HCT116 (cell line): ENCODE measurements at regions not wholly inside any gene's neighbourhood (a gene's known extent, or its start where the extent isn't known, plus 50 kb on each side); places are given as distances from the start of the nearest gene placed in this dataset.

Experiments
- ATAC-seq: fragments of 200-7000 bp; cut with Tn5 transposase; 2 replicates; pipeline ENCODE4 v1.9.1; 2020; ENCODE audit warnings: mild to moderate bottlenecking, moderate library complexity
- BruUV-seq: library from RNA; stranded (reverse); fragments of 400-500 nt; replicated peaks from 2 replicates; lab custom pipeline; 2021; lab: Mats Ljungman, UMichigan
- CTCF ChIA-PET: fragments of 300-600 bp; sonication (Branson Sonifier 250); formaldehyde crosslinking; loops from one replicate; lab custom pipeline; 2021; ENCODE audit warnings: antibody characterized with exemption; lab: Charles Lee
- POLR2A ChIA-PET: fragments of 300-600, 350-600 bp; sonication (Branson Sonifier 250); formaldehyde crosslinking; loops from one replicate; lab custom pipeline; 2021; ENCODE audit warnings: antibody characterized with exemption; lab: Charles Lee
- RAD21 ChIA-PET, 2 experiments: fragments of 300-600 bp; sonication (Branson Sonifier 250); formaldehyde crosslinking; loops; one replicate each; lab custom pipeline; 2023; ENCODE audit warnings: low total read pairs in 2 of 2; ENCODE audit not compliant: uncharacterized antibody in 2 of 2, unreplicated experiment in 2 of 2, low non-redundant PET in 1 of 2; lab: Charles Lee
- DNase-seq: peaks from one replicate; pipeline ENCODE4 v3.0.0-alpha.2; 2010; ENCODE audit warnings: low read depth, low spot score
- H2AFZ ChIP-seq: fragments of 200-600 bp; shearing (Covaris generic), sonication (generic); 2 replicates; pipeline ENCODE4 v1.6.1; 2017; ENCODE audit warnings: low read depth, mixed run types, mixed read lengths, antibody characterized with exemption, low read length; ENCODE audit not compliant: poor library complexity, severe bottlenecking
- H3K27ac ChIP-seq: 2 replicates; pipeline ENCODE4 v1.5.1; 2012; ENCODE audit warnings: low read depth, low read length
- H3K27me3 ChIP-seq: fragments of 200-600 bp; sonication (generic); 2 replicates; pipeline ENCODE4 v1.6.1; 2016; ENCODE audit warnings: mixed run types, low read length, mixed read lengths; ENCODE audit not compliant: insufficient read depth
- H3K36me3 ChIP-seq, 2 experiments: fragments of 200-500 bp in 1 of 2; fragments of 200-600 bp in 1 of 2; sonication (Bioruptor generic) in 1 of 2; sonication (generic) in 1 of 2; 2 replicates each; pipeline versions ENCODE4 v1.5.1 to v1.6.1; 2014 to 2016; ENCODE audit warnings: low read length in 2 of 2, inconsistent platforms in 1 of 2, mixed read lengths in 1 of 2, mixed run types in 1 of 2; ENCODE audit not compliant: insufficient read depth in 2 of 2, control insufficient read depth in 1 of 2
- H3K4me1 ChIP-seq, 2 experiments: fragments of 200-600 bp in 1 of 2; sonication (generic) in 1 of 2; 2 replicates each; pipeline versions ENCODE4 v1.5.1 to v1.6.1; 2012 to 2017; ENCODE audit warnings: low read length in 2 of 2, inconsistent platforms in 1 of 2, mild to moderate bottlenecking in 1 of 2, mixed read lengths in 1 of 2, mixed run types in 1 of 2, moderate library complexity in 1 of 2; ENCODE audit not compliant: insufficient read depth in 2 of 2, control insufficient read depth in 1 of 2
- H3K4me2 ChIP-seq: fragments of 200-600 bp; sonication (generic); 2 replicates; pipeline ENCODE4 v1.6.1; 2017; ENCODE audit warnings: mixed run types, low read length, mixed read lengths
- H3K4me3 ChIP-seq, 2 experiments: fragments of 200-600 bp in 1 of 2; sonication (generic) in 1 of 2; replicated peaks in 1 of 2; 2 replicates each; pipeline ENCODE4 v1.5.1; 2011 to 2016; ENCODE audit warnings: low read length in 2 of 2, control low read depth in 1 of 2, low read depth in 1 of 2, mild to moderate bottlenecking in 1 of 2, mixed read lengths in 1 of 2, mixed run types in 1 of 2
- H3K79me2 ChIP-seq: fragments of 200-600 bp; sonication (generic); 2 replicates; pipeline ENCODE4 v1.6.1; 2017; ENCODE audit warnings: mild to moderate bottlenecking, mixed run types, low read length, moderate library complexity, mixed read lengths; ENCODE audit not compliant: insufficient read depth
- H3K9ac ChIP-seq: fragments of 200-600 bp; sonication (generic); 2 replicates; pipeline ENCODE4 v1.6.1; 2016; ENCODE audit warnings: low read length, mixed read lengths
- H3K9me2 ChIP-seq: fragments of 200-600 bp; sonication (generic), shearing (Covaris generic); 2 replicates; pipeline ENCODE4 v1.6.1; 2017; ENCODE audit warnings: mixed run types, mild to moderate bottlenecking, moderate library complexity; ENCODE audit not compliant: insufficient read depth
- H3K9me3 ChIP-seq, 2 experiments: fragments of 200-500 bp in 1 of 2; fragments of 200-600 bp in 1 of 2; sonication (Bioruptor generic) in 1 of 2; sonication (generic) in 1 of 2; 2 replicates each; pipeline ENCODE4 v1.6.1; 2014 to 2017; ENCODE audit warnings: low read length in 2 of 2, mixed read lengths in 2 of 2, inconsistent platforms in 1 of 2, low read depth in 1 of 2, mild to moderate bottlenecking in 1 of 2, mixed run types in 1 of 2, moderate library complexity in 1 of 2; ENCODE audit not compliant: control insufficient read depth in 1 of 2, insufficient read depth in 1 of 2
- H4K20me1 ChIP-seq: fragments of 200-600 bp; sonication (generic), shearing (Covaris generic); 2 replicates; pipeline ENCODE4 v1.6.1; 2017; ENCODE audit warnings: mixed run types, mild to moderate bottlenecking, moderate library complexity; ENCODE audit not compliant: insufficient read depth
- ATF3 ChIP-seq: IDR thresholded peaks from 2 replicates; pipeline ENCODE4 v1.6.1; 2012
- CEBPB ChIP-seq: IDR thresholded peaks from 2 replicates; pipeline ENCODE4 v1.6.1; 2012; ENCODE audit warnings: low read depth
- CTCF ChIP-seq, 3 experiments: fragments of 200-600 bp in 1 of 3; sonication (generic) in 1 of 3; IDR thresholded peaks in 2 of 3; conservative IDR thresholded peaks in 1 of 3; 2 replicates each; pipeline ENCODE4 v1.5.1; 2012 to 2017; ENCODE audit warnings: low read depth in 2 of 3, low read length in 2 of 3, antibody characterized with exemption in 1 of 3, borderline replicate concordance in 1 of 3, control low read depth in 1 of 3, mild to moderate bottlenecking in 1 of 3, mixed read lengths in 1 of 3, mixed run types in 1 of 3, moderate library complexity in 1 of 3; ENCODE audit not compliant: insufficient read depth in 1 of 3
- EGR1 ChIP-seq: IDR thresholded peaks from 2 replicates; pipeline ENCODE4 v1.6.1; 2012; ENCODE audit warnings: low read depth
- ELF1 ChIP-seq: IDR thresholded peaks from 2 replicates; pipeline ENCODE4 v1.6.1; 2012; ENCODE audit warnings: low read depth, borderline replicate concordance
- EZH2phosphoT487 ChIP-seq: fragments of 200-600 bp; IDR thresholded peaks from 2 replicates; pipeline ENCODE4 v1.6.1; 2018; ENCODE audit warnings: antibody characterized with exemption, borderline replicate concordance
- JUND ChIP-seq: IDR thresholded peaks from 2 replicates; pipeline ENCODE4 v1.6.1; 2012
- POLR2AphosphoS5 ChIP-seq: IDR thresholded peaks from 2 replicates; pipeline ENCODE4 v1.6.1; 2011; ENCODE audit warnings: mild to moderate bottlenecking, low read depth, low read length, moderate library complexity
- SRF ChIP-seq: IDR thresholded peaks from 2 replicates; pipeline ENCODE4 v1.6.1; 2012; ENCODE audit warnings: low read depth
- ZNF274 ChIP-seq: fragments of 200-500 bp; sonication (Bioruptor generic); IDR thresholded peaks from 2 replicates; pipeline ENCODE4 v1.6.1; 2014; ENCODE audit warnings: mild to moderate bottlenecking, low read depth, low read length, inconsistent platforms
- intact Hi-C: fragments of 100-400 bp; cut with micrococcal nuclease; formaldehyde crosslinking; loops from 2 replicates; pipeline ENCODE4 v1.10.0; 2022
- TF ChIP-seq, protein P1 (sequence below): IDR thresholded peaks from 2 replicates; pipeline ENCODE4 v1.6.1; 2012

DNA sequence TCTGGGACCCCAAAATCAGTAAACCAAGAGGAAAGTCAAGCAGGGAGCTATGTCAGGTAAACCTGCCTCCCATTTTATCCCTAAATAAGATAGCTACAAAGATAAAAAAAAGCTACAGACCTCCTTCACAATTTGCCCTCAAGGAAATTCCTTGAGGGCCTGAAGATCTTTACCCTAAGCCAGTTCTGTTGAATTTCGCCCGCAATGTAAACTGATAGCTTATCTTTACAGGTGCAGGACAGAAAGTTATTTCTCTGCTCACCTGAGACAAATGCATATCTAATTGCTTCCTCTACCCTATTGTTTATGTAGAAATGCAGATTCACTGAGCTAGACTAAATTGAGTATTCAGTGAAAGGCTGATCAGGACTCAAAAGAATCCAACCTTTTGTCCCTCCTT lies 153.4 kb upstream of the CHRM3 start:
- Histone ChIP-seq H3K4me3 (no peak overlapping the region), H2AFZ (no peak overlapping the region), H3K27me3 (no peaks in the 10 kb centered on the region), H3K9me3 (peaks cover 9 to 10% of the 10 kb centered on the region in 2 experiments; a peak in 2 of 4 replicates), H3K9ac (no peak overlapping the region), H3K9me2 (no peaks in the 10 kb centered on the region), H3K4me2 (no peak overlapping the region), H3K79me2 (no peaks in the 10 kb centered on the region), H3K36me3 (no peaks in the 10 kb centered on the region), H3K27ac (no peak overlapping the region), H4K20me1 (no peaks in the 10 kb centered on the region), H3K4me1 (no peaks in the 10 kb centered on the region)
- TF ChIP-seq POLR2AphosphoS5 (no peak), CTCF (IDR thresholded peaks at IDR 0.05 in 2 of 3, conservative IDR thresholded peaks at IDR 0.05 in 1 of 3; ENCODE audit: borderline replicate concordance in 1 of 3, insufficient read depth in 1 of 3, low read depth in 2 of 3, low read length in 2 of 3) (no peak), ATF3 (no peak), ELF1 (no peak), EZH2phosphoT487 (no peak), EGR1 (no peak), CEBPB (no peak), ZNF274 (no peak), SRF (no peak), JUND (no peak)
- TF ChIP-seq, protein P1, sequence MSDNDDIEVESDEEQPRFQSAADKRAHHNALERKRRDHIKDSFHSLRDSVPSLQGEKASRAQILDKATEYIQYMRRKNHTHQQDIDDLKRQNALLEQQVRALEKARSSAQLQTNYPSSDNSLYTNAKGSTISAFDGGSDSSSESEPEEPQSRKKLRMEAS, result no peak
- ChIA-PET RAD21 (no interaction called here), POLR2A (no interaction called here), CTCF (no interaction called here)
- intact Hi-C loops, result no loop called here
- ATAC-seq (no peak), DNase-seq (no peak)
- BruUV-seq, result no TSS peak
